ENCODE measurements at regions not wholly inside any gene's neighbourhood (a gene's known extent, or its start where the extent isn't known, plus 50 kb on each side); places are given as distances from the start of the nearest gene placed in this dataset.
A peak's percentile ranks its signal among the peaks of the same experiment; 100 is the strongest.

GRCh38 chr6:27785294-27785693 is 126.9 kb downstream of the OR2B2 start:
- no peak for DNase-seq (ENCODE audit: low read depth)
- no peak overlapping the region for H3K4me3 ChIP-seq (ENCODE audit: low read depth, low read length)
- no peak for TF ChIP-seq CTCF (IDR thresholded peaks at IDR 0.05; ENCODE audit: insufficient read depth, low read length)

- no peak overlapping the region for H3K4me3 ChIP-seq (ENCODE audit: low read depth, low read length)
- no peak for DNase-seq (ENCODE audit: low read depth)
- no peak for TF ChIP-seq CTCF (IDR thresholded peaks at IDR 0.05; ENCODE audit: insufficient read depth, low read length)
Observed at GRCh38 chr6:27782748-27783147, 129.4 kb downstream of the OR2B2 start.

- DNase-seq (ENCODE audit: low read depth), result no peak
- no peak for TF ChIP-seq CTCF (IDR thresholded peaks at IDR 0.05; ENCODE audit: insufficient read depth, low read length)
- H3K4me3 ChIP-seq (ENCODE audit: low read depth, low read length), result no peak overlapping the region
Observed at GRCh38 chr6:27778625-27779417, 133.4 kb downstream of the OR2B2 start.

- no peak for TF ChIP-seq CTCF (IDR thresholded peaks at IDR 0.05; ENCODE audit: insufficient read depth, low read length)
- peak; percentile 13 for DNase-seq (ENCODE audit: low read depth)
Observed at GRCh38 chr6:27777614-27778355, 134.4 kb downstream of the OR2B2 start.

GRCh38 chr6:27777126-27777525 is 135.1 kb downstream of the OR2B2 start:
- no peak for DNase-seq (ENCODE audit: low read depth)
- H3K4me3 ChIP-seq (ENCODE audit: low read depth, low read length), result no peak overlapping the region
- no peak for TF ChIP-seq CTCF (IDR thresholded peaks at IDR 0.05; ENCODE audit: insufficient read depth, low read length)

More at GRCh38 chr6:27777614-27778355, 134.4 kb downstream of the OR2B2 start:
- no peak overlapping the region for H3K4me3 ChIP-seq (ENCODE audit: low read depth, low read length)

GRCh38 chr6:27776504-27776903 is 135.7 kb downstream of the OR2B2 start:
- no peak overlapping the region for H3K4me3 ChIP-seq (ENCODE audit: low read depth, low read length)
- no peak for DNase-seq (ENCODE audit: low read depth)
- no peak for TF ChIP-seq CTCF (IDR thresholded peaks at IDR 0.05; ENCODE audit: insufficient read depth, low read length)
